MM.1S (cell line): ENCODE measurements at regions not wholly inside any gene's neighbourhood (a gene's known extent, or its start where the extent isn't known, plus 50 kb on each side); places are given as distances from the start of the nearest gene placed in this dataset.

Source experiments
- EZH2 ChIP-seq: fragments of 300-600 bp; sonication (generic); optimal IDR thresholded peaks from 2 replicates; pipeline ENCODE3; 2017; ENCODE audit warnings: low read depth, mild to moderate bottlenecking, antibody characterized with exemption, low read length, mixed read lengths
- EZH2phosphoT487 ChIP-seq: fragments of 300-600 bp; sonication (generic); IDR thresholded peaks from 2 replicates; pipeline ENCODE4 v1.6.1; 2018; ENCODE audit warnings: antibody characterized with exemption, low read length
- TF ChIP-seq, protein P1 (sequence below): fragments of 300-600 bp; sonication (generic); IDR thresholded peaks from 2 replicates; pipeline ENCODE4 v1.5.1; 2016; ENCODE audit warnings: antibody characterized with exemption, low read length, mixed read lengths

DNA sequence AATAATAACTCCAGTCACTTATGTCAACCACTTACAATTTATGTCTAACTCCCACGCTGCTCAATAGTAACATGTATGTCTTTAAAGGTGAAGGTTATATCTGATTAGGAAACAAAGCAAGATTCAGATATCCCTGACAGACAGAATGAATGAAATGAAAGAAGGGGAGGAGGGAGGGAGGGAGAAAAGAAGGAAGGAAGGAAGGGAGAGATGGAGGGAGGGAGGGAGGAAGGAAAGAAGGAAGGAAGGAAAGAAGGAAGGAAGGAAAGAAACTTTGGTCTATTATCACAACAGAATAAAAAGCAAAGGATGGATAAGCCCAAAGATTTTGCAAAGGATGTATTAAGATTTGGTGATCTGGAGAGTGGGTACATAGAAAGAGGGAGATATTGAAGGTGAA lies 433.3 kb downstream of the PRKD1 start:
- TF ChIP-seq, protein P1, sequence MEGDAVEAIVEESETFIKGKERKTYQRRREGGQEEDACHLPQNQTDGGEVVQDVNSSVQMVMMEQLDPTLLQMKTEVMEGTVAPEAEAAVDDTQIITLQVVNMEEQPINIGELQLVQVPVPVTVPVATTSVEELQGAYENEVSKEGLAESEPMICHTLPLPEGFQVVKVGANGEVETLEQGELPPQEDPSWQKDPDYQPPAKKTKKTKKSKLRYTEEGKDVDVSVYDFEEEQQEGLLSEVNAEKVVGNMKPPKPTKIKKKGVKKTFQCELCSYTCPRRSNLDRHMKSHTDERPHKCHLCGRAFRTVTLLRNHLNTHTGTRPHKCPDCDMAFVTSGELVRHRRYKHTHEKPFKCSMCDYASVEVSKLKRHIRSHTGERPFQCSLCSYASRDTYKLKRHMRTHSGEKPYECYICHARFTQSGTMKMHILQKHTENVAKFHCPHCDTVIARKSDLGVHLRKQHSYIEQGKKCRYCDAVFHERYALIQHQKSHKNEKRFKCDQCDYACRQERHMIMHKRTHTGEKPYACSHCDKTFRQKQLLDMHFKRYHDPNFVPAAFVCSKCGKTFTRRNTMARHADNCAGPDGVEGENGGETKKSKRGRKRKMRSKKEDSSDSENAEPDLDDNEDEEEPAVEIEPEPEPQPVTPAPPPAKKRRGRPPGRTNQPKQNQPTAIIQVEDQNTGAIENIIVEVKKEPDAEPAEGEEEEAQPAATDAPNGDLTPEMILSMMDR = no peak
- TF ChIP-seq EZH2 (no peak), EZH2phosphoT487 (no peak)
